Neural cell (in vitro differentiated cells): ENCODE measurements at regions not wholly inside any gene's neighbourhood (a gene's known extent, or its start where the extent isn't known, plus 50 kb on each side); places are given as distances from the start of the nearest gene placed in this dataset.
"Not testable (repeated sequence)": the region's sequence is repeated elsewhere in the genome, so short reads cannot be mapped to it uniquely, and the experiment has no call there.

Source experiments
- H2AFZ ChIP-seq: fragments of 200-600, 300-800 bp; sonication (generic), shearing (Covaris generic); 2 replicates; pipeline ENCODE4 v1.6.0; 2014; ENCODE audit warnings: low read depth, mild to moderate bottlenecking, antibody characterized with exemption, low read length, moderate library complexity
- H3F3A ChIP-seq: fragments of 200-600 bp; shearing (Covaris generic); 2 replicates; pipeline ENCODE4 v1.6.1; 2016; ENCODE audit warnings: mild to moderate bottlenecking, moderate library complexity, mixed read lengths, antibody characterized with exemption, low read length; ENCODE audit not compliant: insufficient read depth, poor library complexity, severe bottlenecking
- H3K27ac ChIP-seq: fragments of 200-600, 300-800 bp; sonication (generic), shearing (Covaris generic); 2 replicates; pipeline ENCODE4 v1.5.1; 2014; ENCODE audit warnings: mild to moderate bottlenecking, low read length, moderate library complexity
- H3K27me3 ChIP-seq: fragments of 300-800, 200-600 bp; sonication (generic), shearing (Covaris generic); 2 replicates; pipeline ENCODE4 v1.6.0; 2014; ENCODE audit warnings: mild to moderate bottlenecking, low read depth, low read length, moderate library complexity; ENCODE audit not compliant: insufficient read depth
- H3K36me3 ChIP-seq: fragments of 300-800, 200-600 bp; sonication (generic), shearing (Covaris generic); 2 replicates; pipeline ENCODE4 v1.5.1; 2014; ENCODE audit warnings: mild to moderate bottlenecking, antibody characterized with exemption, low read length, moderate library complexity; ENCODE audit not compliant: insufficient read depth
- H3K4me2 ChIP-seq: fragments of 300-800, 200-600 bp; sonication (generic), shearing (Covaris generic); 2 replicates; pipeline ENCODE4 v1.6.0; 2014; ENCODE audit warnings: mild to moderate bottlenecking, low read length
- H3K4me3 ChIP-seq: fragments of 300-800, 200-600 bp; sonication (generic), shearing (Covaris generic); 2 replicates; pipeline ENCODE4 v1.5.1; 2014; ENCODE audit warnings: mild to moderate bottlenecking, low read length, moderate library complexity
- H3K79me2 ChIP-seq: fragments of 200-600 bp; shearing (Covaris generic); replicated peaks from 2 replicates; pipeline ENCODE4 v1.6.0; 2014; ENCODE audit warnings: mild to moderate bottlenecking, low read length, moderate library complexity; ENCODE audit not compliant: insufficient read depth
- H3K9ac ChIP-seq: fragments of 300-800, 200-600 bp; sonication (generic), shearing (Covaris generic); 2 replicates; pipeline ENCODE4 v1.6.1; 2016; ENCODE audit warnings: mild to moderate bottlenecking, low read length, mixed read lengths
- H3K9me2 ChIP-seq: fragments of 200-600 bp; shearing (Covaris generic); 2 replicates; pipeline ENCODE4 v1.6.1; 2016; ENCODE audit warnings: mild to moderate bottlenecking, low read length, mixed read lengths; ENCODE audit not compliant: insufficient read depth
- H3K9me3 ChIP-seq: fragments of 200-600, 300-800 bp; sonication (generic), shearing (Covaris generic); 2 replicates; pipeline ENCODE4 v1.6.1; 2016; ENCODE audit warnings: mild to moderate bottlenecking, mixed run types, low read length, moderate library complexity, mixed read lengths
- H4K20me1 ChIP-seq: fragments of 200-600 bp; shearing (Covaris generic); 2 replicates; pipeline ENCODE4 v1.6.1; 2016; ENCODE audit warnings: mild to moderate bottlenecking, mixed run types; ENCODE audit not compliant: insufficient read depth
- CTCF ChIP-seq: fragments of 450-650 bp; IDR thresholded peaks from 2 replicates; pipeline ENCODE4 v1.5.1; 2014; ENCODE audit warnings: antibody characterized with exemption, mild to moderate bottlenecking, moderate library complexity; ENCODE audit not compliant: poor library complexity, severe bottlenecking
- EP300 ChIP-seq: fragments of 450-650 bp; conservative IDR thresholded peaks from 2 replicates; pipeline ENCODE4 v1.6.1; 2014; ENCODE audit warnings: antibody characterized with exemption, mild to moderate bottlenecking, moderate library complexity; ENCODE audit not compliant: poor library complexity, severe bottlenecking
- EZH2 ChIP-seq: fragments of 200-600, 300-800 bp; shearing (Covaris generic), sonication (generic); IDR thresholded peaks from 2 replicates; pipeline ENCODE4 v1.6.1; 2014; ENCODE audit warnings: antibody characterized with exemption, low read length, borderline replicate concordance, mild to moderate bottlenecking; ENCODE audit not compliant: insufficient read depth, poor library complexity, severe bottlenecking
- MXI1 ChIP-seq: fragments of 450-650 bp; conservative IDR thresholded peaks from 2 replicates; pipeline ENCODE4 v1.6.1; 2014; ENCODE audit warnings: antibody characterized with exemption, mild to moderate bottlenecking; ENCODE audit not compliant: poor library complexity, severe bottlenecking
- POLR2AphosphoS5 ChIP-seq: IDR thresholded peaks from 2 replicates; pipeline ENCODE4 v1.6.1; 2012
- RAD21 ChIP-seq: fragments of 450-650 bp; conservative IDR thresholded peaks from 2 replicates; pipeline ENCODE4 v1.6.1; 2014; ENCODE audit warnings: antibody characterized with exemption, mild to moderate bottlenecking, moderate library complexity
- SMC3 ChIP-seq: fragments of 450-650 bp; conservative IDR thresholded peaks from 2 replicates; pipeline ENCODE4 v1.6.1; 2014; ENCODE audit warnings: antibody characterized with exemption, mild to moderate bottlenecking, moderate library complexity; ENCODE audit not compliant: poor library complexity
- TAF1 ChIP-seq: IDR thresholded peaks from 2 replicates; pipeline ENCODE4 v1.6.1; 2012; ENCODE audit warnings: low read depth
- TF ChIP-seq, protein P1 (sequence below): IDR thresholded peaks from 2 replicates; pipeline ENCODE4 v1.6.1; 2012; ENCODE audit warnings: borderline replicate concordance

DNA sequence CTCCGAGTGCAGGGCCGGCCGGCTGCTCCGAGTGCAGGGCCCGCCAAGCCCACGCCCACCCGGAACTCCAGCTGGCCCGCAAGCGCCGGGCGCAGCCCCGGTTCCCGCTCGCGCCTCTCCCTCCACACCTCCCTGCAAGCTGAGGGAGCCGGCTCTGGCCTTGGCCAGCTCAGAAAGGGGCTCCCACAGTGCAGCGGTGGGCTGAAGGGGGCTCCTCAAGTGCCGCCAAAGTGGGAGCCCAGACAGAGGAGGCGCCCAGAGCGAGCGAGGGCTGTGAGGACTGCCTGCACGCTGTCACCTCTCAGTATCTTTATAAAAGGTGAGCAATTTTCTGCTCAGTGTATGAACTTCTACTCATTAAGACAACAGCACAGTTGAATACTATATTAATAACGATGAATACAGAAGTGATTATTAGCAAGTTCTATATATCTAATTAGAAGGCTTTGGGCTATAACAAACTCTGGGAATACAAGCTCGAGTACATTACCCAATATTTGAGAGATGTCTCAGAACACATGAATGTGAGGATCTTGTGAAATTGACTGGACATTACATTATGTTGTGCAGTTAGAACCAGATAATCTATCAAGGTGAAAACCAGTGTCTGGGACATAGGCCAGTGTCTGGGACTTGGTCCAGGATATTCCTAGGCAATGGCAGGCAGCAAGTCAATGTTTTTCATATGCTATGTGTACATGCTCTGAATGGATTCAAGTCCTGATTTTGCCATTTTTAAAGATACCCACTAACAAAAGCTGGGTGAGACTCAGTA, 112.9 kb downstream of the ZNF330 start:
- not testable (repeated sequence) for H3K36me3 ChIP-seq, H3K27ac ChIP-seq, H3K79me2 ChIP-seq, H2AFZ ChIP-seq, H3K9me2 ChIP-seq, H3K4me3 ChIP-seq, H3K27me3 ChIP-seq, H3K9ac ChIP-seq, H4K20me1 ChIP-seq, H3F3A ChIP-seq, H3K9me3 ChIP-seq, H3K4me2 ChIP-seq

DNA sequence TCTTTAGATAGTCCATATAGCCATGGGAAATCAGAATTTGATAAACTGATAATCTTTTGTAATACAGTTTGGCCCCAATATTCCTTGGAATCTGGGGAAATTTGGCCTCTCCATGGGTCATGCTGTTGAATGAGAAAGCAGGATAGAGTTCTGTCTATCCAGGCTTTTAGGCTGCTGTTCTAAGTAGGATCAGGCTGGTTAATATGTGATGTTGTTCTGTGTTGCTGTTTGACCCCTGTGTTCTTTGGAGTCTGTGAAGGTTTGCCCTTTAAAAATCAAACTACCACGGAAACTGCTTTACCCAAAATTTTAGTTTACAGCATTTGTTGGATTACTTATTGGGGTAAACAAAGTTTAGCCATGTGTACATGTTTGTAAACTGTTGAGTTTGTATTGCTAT, 114.5 kb downstream of the ZNF330 start:
- Histone ChIP-seq H3F3A (no peaks in the 10 kb centered on the region), H3K9me3 (no peaks in the 10 kb centered on the region), H3K27me3 (peaks cover 8% of the 10 kb centered on the region), H3K27ac (no peak overlapping the region), H3K4me2 (no peak overlapping the region), H2AFZ (no peak overlapping the region), H3K36me3 (no peaks in the 10 kb centered on the region), H3K9ac (no peak overlapping the region), H3K79me2 (no peaks in the 10 kb centered on the region), H3K4me3 (no peak overlapping the region), H4K20me1 (no peaks in the 10 kb centered on the region), H3K9me2 (no peaks in the 10 kb centered on the region)
- TF ChIP-seq MXI1 (no peak), EZH2 (no peak), RAD21 (no peak), TAF1 (no peak), EP300 (no peak), POLR2AphosphoS5 (no peak), SMC3 (no peak), CTCF (no peak)
- TF ChIP-seq, protein P1, sequence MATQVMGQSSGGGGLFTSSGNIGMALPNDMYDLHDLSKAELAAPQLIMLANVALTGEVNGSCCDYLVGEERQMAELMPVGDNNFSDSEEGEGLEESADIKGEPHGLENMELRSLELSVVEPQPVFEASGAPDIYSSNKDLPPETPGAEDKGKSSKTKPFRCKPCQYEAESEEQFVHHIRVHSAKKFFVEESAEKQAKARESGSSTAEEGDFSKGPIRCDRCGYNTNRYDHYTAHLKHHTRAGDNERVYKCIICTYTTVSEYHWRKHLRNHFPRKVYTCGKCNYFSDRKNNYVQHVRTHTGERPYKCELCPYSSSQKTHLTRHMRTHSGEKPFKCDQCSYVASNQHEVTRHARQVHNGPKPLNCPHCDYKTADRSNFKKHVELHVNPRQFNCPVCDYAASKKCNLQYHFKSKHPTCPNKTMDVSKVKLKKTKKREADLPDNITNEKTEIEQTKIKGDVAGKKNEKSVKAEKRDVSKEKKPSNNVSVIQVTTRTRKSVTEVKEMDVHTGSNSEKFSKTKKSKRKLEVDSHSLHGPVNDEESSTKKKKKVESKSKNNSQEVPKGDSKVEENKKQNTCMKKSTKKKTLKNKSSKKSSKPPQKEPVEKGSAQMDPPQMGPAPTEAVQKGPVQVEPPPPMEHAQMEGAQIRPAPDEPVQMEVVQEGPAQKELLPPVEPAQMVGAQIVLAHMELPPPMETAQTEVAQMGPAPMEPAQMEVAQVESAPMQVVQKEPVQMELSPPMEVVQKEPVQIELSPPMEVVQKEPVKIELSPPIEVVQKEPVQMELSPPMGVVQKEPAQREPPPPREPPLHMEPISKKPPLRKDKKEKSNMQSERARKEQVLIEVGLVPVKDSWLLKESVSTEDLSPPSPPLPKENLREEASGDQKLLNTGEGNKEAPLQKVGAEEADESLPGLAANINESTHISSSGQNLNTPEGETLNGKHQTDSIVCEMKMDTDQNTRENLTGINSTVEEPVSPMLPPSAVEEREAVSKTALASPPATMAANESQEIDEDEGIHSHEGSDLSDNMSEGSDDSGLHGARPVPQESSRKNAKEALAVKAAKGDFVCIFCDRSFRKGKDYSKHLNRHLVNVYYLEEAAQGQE: no peak
